ENCODE measurements at regions not wholly inside any gene's neighbourhood (a gene's known extent, or its start where the extent isn't known, plus 50 kb on each side); places are given as distances from the start of the nearest gene placed in this dataset.
"Not testable (repeated sequence)": the region's sequence is repeated elsewhere in the genome, so short reads cannot be mapped to it uniquely, and the experiment has no call there.

- no peak for DNase-seq
Observed at GRCh38 chr9:22227986-22228385, 218.6 kb upstream of the DMRTA1 start.

- no peak for DNase-seq
Observed at GRCh38 chr9:22228542-22228941, 218.1 kb upstream of the DMRTA1 start.

- DNase-seq, result no peak
Observed at GRCh38 chr9:22229069-22229468, 217.6 kb upstream of the DMRTA1 start.

- not testable (repeated sequence) for DNase-seq
Observed at GRCh38 chr9:22231309-22231708, 215.3 kb upstream of the DMRTA1 start.

- no peak for DNase-seq
Observed at GRCh38 chr9:22232971-22233370, 213.7 kb upstream of the DMRTA1 start.

GRCh38 chr9:22237497-22238363 lies 208.9 kb upstream of the DMRTA1 start:
- no peak for DNase-seq

- no peak for DNase-seq
Observed at GRCh38 chr9:22238809-22239684, 207.6 kb upstream of the DMRTA1 start.

GRCh38 chr9:22240619-22241018 lies 206.0 kb upstream of the DMRTA1 start:
- no peak for DNase-seq

GRCh38 chr9:22241024-22241423 lies 205.6 kb upstream of the DMRTA1 start:
- no peak for DNase-seq

- DNase-seq, result peak; percentile 20
Observed at GRCh38 chr9:22241611-22242010, 205.0 kb upstream of the DMRTA1 start.

- peak; percentile 14 for DNase-seq
Observed at GRCh38 chr9:22244139-22245011, 202.2 kb upstream of the DMRTA1 start.

GRCh38 chr9:22255337-22255736 lies 191.3 kb upstream of the DMRTA1 start:
- DNase-seq, result no peak

GRCh38 chr9:22256381-22256780 lies 190.2 kb upstream of the DMRTA1 start:
- no peak for DNase-seq

GRCh38 chr9:22257026-22257816 lies 189.4 kb upstream of the DMRTA1 start:
- no peak for DNase-seq

GRCh38 chr9:22265038-22265437 lies 181.6 kb upstream of the DMRTA1 start:
- DNase-seq, result no peak

GRCh38 chr9:22265534-22265933 lies 181.1 kb upstream of the DMRTA1 start:
- no peak for DNase-seq

- no peak for DNase-seq
Observed at GRCh38 chr9:22274477-22274876, 172.1 kb upstream of the DMRTA1 start.

- no peak for DNase-seq
Observed at GRCh38 chr9:22278426-22278825, 168.2 kb upstream of the DMRTA1 start.

- DNase-seq, result no peak
Observed at GRCh38 chr9:22279636-22280035, 167.0 kb upstream of the DMRTA1 start.

GRCh38 chr9:22285066-22285465 lies 161.6 kb upstream of the DMRTA1 start:
- no peak for DNase-seq

GRCh38 chr9:22286661-22287060 lies 160.0 kb upstream of the DMRTA1 start:
- no peak for DNase-seq

GRCh38 chr9:22288661-22289060 lies 158.0 kb upstream of the DMRTA1 start:
- DNase-seq, result no peak
